GM19238 (cell line): ENCODE measurements at regions not wholly inside any gene's neighbourhood (a gene's known extent, or its start where the extent isn't known, plus 50 kb on each side); places are given as distances from the start of the nearest gene placed in this dataset.

Source experiments
- DNase-seq: peaks from one replicate; pipeline ENCODE4 v3.0.0; 2011; ENCODE audit warnings: low spot score; ENCODE audit not compliant: insufficient read length

- no peak for DNase-seq
Measured at GRCh38 chr2:172658945-172659344, 76.7 kb upstream of the RAPGEF4 start.

- no peak for DNase-seq
Measured at GRCh38 chr2:172662099-172662498, 73.5 kb upstream of the RAPGEF4 start.

GRCh38 chr2:172664766-172665165 lies 70.9 kb upstream of the RAPGEF4 start:
- DNase-seq = no peak

GRCh38 chr2:172667581-172668325 lies 67.9 kb upstream of the RAPGEF4 start:
- DNase-seq = no peak

- no peak for DNase-seq
Measured at GRCh38 chr2:172671501-172671900, 64.1 kb upstream of the RAPGEF4 start.

- DNase-seq = no peak
Measured at GRCh38 chr2:172672114-172672513, 63.5 kb upstream of the RAPGEF4 start.

GRCh38 chr2:172673056-172673683 lies 62.5 kb upstream of the RAPGEF4 start:
- DNase-seq = no peak

GRCh38 chr2:172674034-172674967 lies 61.3 kb upstream of the RAPGEF4 start:
- peak; percentile 25 for DNase-seq

GRCh38 chr2:172674968-172675303 lies 60.7 kb upstream of the RAPGEF4 start:
- no peak for DNase-seq

- no peak for DNase-seq
Measured at GRCh38 chr2:172677363-172677762, 58.3 kb upstream of the RAPGEF4 start.

GRCh38 chr2:172680436-172681068 lies 55.1 kb upstream of the RAPGEF4 start:
- no peak for DNase-seq

GRCh38 chr2:172685467-172685866 lies 50.2 kb upstream of the RAPGEF4 start:
- DNase-seq = no peak
